Fibroblast of lung (primary cell): ENCODE measurements at regions not wholly inside any gene's neighbourhood (a gene's known extent, or its start where the extent isn't known, plus 50 kb on each side); places are given as distances from the start of the nearest gene placed in this dataset.

Experiments used
- DNase-seq, 2 donors: peaks; one replicate each; pipeline versions ENCODE4 v3.0.0 to v3.0.0-alpha.2; 2010; ENCODE audit warnings: low read depth in 2 of 2
- H2AFZ ChIP-seq: 2 replicates; pipeline ENCODE4 v1.5.1; 2012; ENCODE audit warnings: low read length, control low read depth, inconsistent platforms
- H3K27ac ChIP-seq: 2 replicates; pipeline ENCODE4 v1.5.1; 2011; ENCODE audit warnings: low read length, control low read depth; ENCODE audit not compliant: insufficient read depth
- H3K27me3 ChIP-seq: 2 replicates; pipeline ENCODE4 v1.5.1; 2011; ENCODE audit warnings: mild to moderate bottlenecking, low read length; ENCODE audit not compliant: control insufficient read depth, insufficient read depth
- H3K36me3 ChIP-seq: 2 replicates; pipeline ENCODE4 v1.5.1; 2011; ENCODE audit warnings: low read length; ENCODE audit not compliant: control insufficient read depth, insufficient read depth
- H3K4me1 ChIP-seq: 2 replicates; pipeline ENCODE4 v1.5.1; 2011; ENCODE audit warnings: low read length; ENCODE audit not compliant: control insufficient read depth, insufficient read depth; ENCODE audit errors: extremely low read depth
- H3K4me2 ChIP-seq: 2 replicates; pipeline ENCODE4 v1.5.1; 2011; ENCODE audit warnings: low read length, control low read depth; ENCODE audit not compliant: insufficient read depth; ENCODE audit errors: extremely low read depth
- H3K4me3 ChIP-seq, 4 experiments: fragments of 200-600 bp in 1 of 4; sonication (generic) in 1 of 4; replicated peaks in 1 of 4; 2 replicates each; pipeline ENCODE4 v1.5.1; 2011 to 2016; ENCODE audit warnings: low read length in 4 of 4, low read depth in 3 of 4, mild to moderate bottlenecking in 3 of 4, control low read depth in 2 of 4, inconsistent platforms in 1 of 4, mixed read lengths in 1 of 4; ENCODE audit not compliant: insufficient read depth in 1 of 4; ENCODE audit errors: control extremely low read depth in 1 of 4
- H3K79me2 ChIP-seq: 2 replicates; pipeline ENCODE4 v1.5.1; 2012; ENCODE audit warnings: mild to moderate bottlenecking, low read length, inconsistent platforms; ENCODE audit not compliant: control insufficient read depth, insufficient read depth
- H3K9ac ChIP-seq: 2 replicates; pipeline ENCODE4 v1.5.1; 2011; ENCODE audit warnings: mild to moderate bottlenecking, low read length, control low read depth; ENCODE audit not compliant: insufficient read depth
- H3K9me3 ChIP-seq: 2 replicates; pipeline ENCODE4 v1.5.1; 2012; ENCODE audit warnings: low read depth, low read length; ENCODE audit not compliant: control insufficient read depth, insufficient read depth
- H4K20me1 ChIP-seq: 2 replicates; pipeline ENCODE4 v1.5.1; 2011; ENCODE audit warnings: low read length; ENCODE audit not compliant: control insufficient read depth, insufficient read depth; ENCODE audit errors: extremely low read depth
- CTCF ChIP-seq, 2 donors: IDR thresholded peaks in 1 of 2; conservative IDR thresholded peaks in 1 of 2; 1 replicate in 1 of 2; 2 replicates in 1 of 2; pipeline ENCODE4 v1.5.1; 2011 to 2012; ENCODE audit warnings: low read length in 2 of 2, control low read depth in 1 of 2, inconsistent platforms in 1 of 2, low read depth in 1 of 2, mild to moderate bottlenecking in 1 of 2
- EZH2 ChIP-seq: IDR thresholded peaks from 2 replicates; pipeline ENCODE4 v1.5.1; 2012; ENCODE audit warnings: low read length, control low read depth, mild to moderate bottlenecking; ENCODE audit errors: missing control alignments

GRCh38 chr9:11469745-11470144 lies 856.9 kb upstream of the PTPRD start:
- TF ChIP-seq EZH2 (no peak), CTCF (conservative IDR thresholded peaks at IDR 0.05 in 1 of 2, IDR thresholded peaks at IDR 0.05 in 1 of 2; ENCODE audit: low read depth in 1 of 2, low read length in 2 of 2) (no peak)
- Histone ChIP-seq H4K20me1 (no peaks in the 10 kb centered on the region), H3K27ac (no peak overlapping the region), H3K27me3 (no peaks in the 10 kb centered on the region), H3K9ac (no peak overlapping the region), H3K79me2 (no peaks in the 10 kb centered on the region), H3K9me3 (no peaks in the 10 kb centered on the region), H3K4me1 (no peaks in the 10 kb centered on the region), H2AFZ (no peak overlapping the region), H3K36me3 (no peaks in the 10 kb centered on the region), H3K4me2 (no peak overlapping the region), H3K4me3 (no peak overlapping the region)
- DNase-seq: no peak

- no peak overlapping the region for H3K4me2 ChIP-seq
- H3K79me2 ChIP-seq: no peaks in the 10 kb centered on the region
- no peaks in the 10 kb centered on the region for H3K4me1 ChIP-seq
- no peaks in the 10 kb centered on the region for H3K9me3 ChIP-seq
- TF ChIP-seq CTCF (conservative IDR thresholded peaks at IDR 0.05 in 1 of 2, IDR thresholded peaks at IDR 0.05 in 1 of 2; ENCODE audit: low read depth in 1 of 2, low read length in 2 of 2) (no peak), EZH2 (no peak)
- H3K4me3 ChIP-seq: no peak overlapping the region
- no peak overlapping the region for H2AFZ ChIP-seq
- H3K9ac ChIP-seq: no peak overlapping the region
- H4K20me1 ChIP-seq: no peaks in the 10 kb centered on the region
- no peaks in the 10 kb centered on the region for H3K27me3 ChIP-seq
- DNase-seq: no peak
- no peak overlapping the region for H3K27ac ChIP-seq
- no peaks in the 10 kb centered on the region for H3K36me3 ChIP-seq
Measured at GRCh38 chr9:11471321-11471720, 858.5 kb upstream of the PTPRD start.

- no peaks in the 10 kb centered on the region for H3K4me1 ChIP-seq
- no peaks in the 10 kb centered on the region for H3K36me3 ChIP-seq
- no peak overlapping the region for H3K9ac ChIP-seq
- H3K27ac ChIP-seq: no peak overlapping the region
- no peaks in the 10 kb centered on the region for H3K9me3 ChIP-seq
- no peak overlapping the region for H3K4me2 ChIP-seq
- H4K20me1 ChIP-seq: no peaks in the 10 kb centered on the region
- DNase-seq: no peak
- H3K4me3 ChIP-seq: no peak overlapping the region
- no peak for TF ChIP-seq EZH2
- TF ChIP-seq CTCF (conservative IDR thresholded peaks at IDR 0.05 in 1 of 2, IDR thresholded peaks at IDR 0.05 in 1 of 2; ENCODE audit: low read depth in 1 of 2, low read length in 2 of 2): no peak
- no peaks in the 10 kb centered on the region for H3K27me3 ChIP-seq
- no peaks in the 10 kb centered on the region for H3K79me2 ChIP-seq
- no peak overlapping the region for H2AFZ ChIP-seq
Measured at GRCh38 chr9:11500780-11501179, 888.0 kb upstream of the PTPRD start.
